GM13976 (cell line): ENCODE measurements at regions not wholly inside any gene's neighbourhood (a gene's known extent, or its start where the extent isn't known, plus 50 kb on each side); places are given as distances from the start of the nearest gene placed in this dataset.

Source experiments
- DNase-seq: peaks from one replicate; pipeline ENCODE4 v3.0.0; 2012; ENCODE audit warnings: low spot score
- CTCF ChIP-seq: IDR thresholded peaks from 2 replicates; pipeline ENCODE4 v1.5.1; 2012; ENCODE audit warnings: borderline replicate concordance, mild to moderate bottlenecking; ENCODE audit not compliant: insufficient read depth; ENCODE audit errors: extremely low read depth, missing control alignments, control extremely low read depth
- in situ Hi-C: fragments of 300-500 bp; cut with MboI; formaldehyde crosslinking; loops from one replicate; pipeline ENCODE4 v1.12.0; 2022; ENCODE audit warnings: low sequenced_read_pairs, mixed read lengths, inconsistent platforms; ENCODE audit not compliant: unreplicated experiment

- no peak for TF ChIP-seq CTCF
- no peak for DNase-seq
- in situ Hi-C loops = no loop called here
Measured at GRCh38 chr2:38466876-38467767, 90.0 kb upstream of the ATL2 start.

GRCh38 chr2:38466409-38466808 lies 89.3 kb upstream of the ATL2 start:
- no peak for DNase-seq
- in situ Hi-C loops = no loop called here
- TF ChIP-seq CTCF = no peak

GRCh38 chr2:38465789-38466127 lies 88.7 kb upstream of the ATL2 start:
- TF ChIP-seq CTCF = peak; percentile 40
- in situ Hi-C loops = no loop called here
- DNase-seq = peak; percentile 70

DNA sequence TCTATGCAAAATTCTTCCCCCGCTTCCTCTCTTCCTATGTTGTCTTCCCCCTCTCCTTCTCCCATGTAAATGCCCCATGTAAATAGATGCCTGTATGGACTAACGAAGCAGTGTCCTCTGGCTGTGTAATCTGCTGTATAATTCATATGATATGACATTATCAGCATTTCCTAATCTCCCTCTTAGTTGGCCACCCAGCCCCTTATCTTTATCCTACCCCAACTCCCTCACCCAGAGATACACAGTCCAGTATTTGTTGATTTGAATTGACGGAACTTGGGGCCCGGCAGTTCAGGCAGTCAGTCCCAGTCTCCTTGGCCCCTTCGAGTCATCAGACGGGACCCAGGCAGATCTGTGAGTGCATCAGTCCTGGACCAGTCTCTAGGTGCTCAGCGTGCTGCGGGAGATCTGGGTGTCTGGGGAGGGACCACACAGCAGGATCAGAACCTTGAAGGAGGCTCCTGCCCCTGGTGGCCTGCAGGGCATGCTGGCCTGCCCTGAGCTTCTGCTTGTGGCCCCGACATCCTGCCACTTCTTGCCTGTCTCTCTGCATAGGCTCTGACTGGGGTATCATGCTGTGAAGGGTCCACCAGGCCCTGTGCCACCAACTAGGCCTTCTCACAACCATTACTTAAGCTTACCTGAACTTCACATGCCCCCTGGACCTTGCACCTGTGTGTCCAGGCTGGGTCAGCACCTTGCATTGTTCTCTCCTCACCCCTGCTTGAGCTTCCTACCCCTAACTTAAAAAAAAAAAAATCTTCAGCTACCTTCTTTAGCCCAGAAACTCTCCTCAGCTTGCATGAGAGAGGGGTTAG lies 88.1 kb upstream of the ATL2 start:
- no peak for DNase-seq
- no peak for TF ChIP-seq CTCF
- in situ Hi-C loops = no loop called here

- TF ChIP-seq CTCF = no peak
- no peak for DNase-seq
- in situ Hi-C loops = no loop called here
Measured at GRCh38 chr2:38463752-38464151, 86.7 kb upstream of the ATL2 start.

DNA sequence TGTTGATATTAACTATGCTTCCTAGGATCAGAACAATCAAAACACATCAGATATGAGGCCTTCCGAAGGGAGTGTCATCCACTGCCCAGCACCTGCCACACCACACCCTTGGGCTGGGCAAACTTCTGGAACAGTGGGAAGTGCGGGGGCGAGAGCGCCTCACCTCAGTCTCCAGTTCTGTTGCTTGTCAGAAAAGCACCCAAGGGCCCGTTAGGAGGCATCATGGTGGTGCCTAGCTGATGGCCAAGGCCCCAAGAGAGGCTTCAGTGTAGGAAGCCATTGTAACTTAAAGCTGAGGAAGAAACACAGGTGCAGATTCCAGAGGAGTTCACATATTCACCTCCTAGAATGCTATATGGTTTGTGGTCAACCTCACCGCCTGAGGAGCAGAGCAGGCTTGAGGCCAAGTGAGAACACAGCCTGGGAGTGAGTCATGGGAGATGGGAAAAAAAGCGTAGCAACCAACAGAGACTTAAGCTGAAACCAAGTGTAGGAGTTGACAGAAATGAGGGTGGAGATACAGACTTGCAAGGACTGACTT lies 85.1 kb upstream of the ATL2 start:
- DNase-seq = no peak
- no peak for TF ChIP-seq CTCF
- in situ Hi-C loops = no loop called here
